GM18511 (cell line): ENCODE measurements at regions not wholly inside any gene's neighbourhood (a gene's known extent, or its start where the extent isn't known, plus 50 kb on each side); places are given as distances from the start of the nearest gene placed in this dataset.

Experiments
- ATAC-seq: cut with Tn5 transposase; IDR thresholded peaks from one replicate; pipeline ENCODE4 v1.9.1; 2021; ENCODE audit warnings: mild to moderate bottlenecking, moderate library complexity; ENCODE audit not compliant: unreplicated experiment

DNA sequence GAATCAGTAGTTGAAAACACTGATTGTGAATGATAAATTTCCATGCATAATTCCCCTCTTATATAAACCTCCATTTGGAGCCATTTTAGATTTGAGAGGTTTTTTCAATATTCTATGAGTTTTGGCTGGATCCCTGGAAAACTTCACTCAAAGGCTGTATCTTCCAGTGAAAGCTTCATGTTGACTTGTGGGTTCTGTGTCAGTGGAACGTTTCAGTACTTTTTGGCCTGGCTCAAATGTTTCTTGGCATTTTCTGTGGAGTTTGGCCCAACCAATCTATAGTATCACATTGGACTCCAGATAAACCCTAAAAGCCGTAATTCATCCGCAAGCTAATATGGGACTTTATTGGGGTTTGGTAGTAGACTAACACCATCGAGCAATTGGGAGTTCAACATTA lies 172.6 kb upstream of the PRPS1L1 start:
- ATAC-seq, result no peak

DNA sequence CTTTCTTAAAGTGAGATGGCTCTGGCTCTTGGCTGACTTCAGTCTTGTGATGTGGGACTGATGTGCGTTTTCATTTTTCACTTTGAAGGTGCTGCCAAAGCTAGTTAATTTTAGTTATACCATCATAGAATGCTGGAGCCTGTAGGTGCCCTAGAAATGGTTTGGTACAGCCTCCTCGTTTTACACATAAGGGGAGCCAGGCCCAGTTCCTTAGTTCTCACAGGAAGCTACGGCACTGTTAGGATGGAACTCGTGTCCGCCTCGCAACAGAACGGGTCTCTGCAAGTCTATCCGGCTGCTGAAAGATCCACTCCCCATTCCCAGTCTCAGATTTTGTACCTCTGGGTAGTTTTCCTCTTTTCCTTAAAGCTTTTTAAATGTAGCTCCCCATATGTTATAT lies 173.2 kb upstream of the PRPS1L1 start:
- no peak for ATAC-seq

DNA sequence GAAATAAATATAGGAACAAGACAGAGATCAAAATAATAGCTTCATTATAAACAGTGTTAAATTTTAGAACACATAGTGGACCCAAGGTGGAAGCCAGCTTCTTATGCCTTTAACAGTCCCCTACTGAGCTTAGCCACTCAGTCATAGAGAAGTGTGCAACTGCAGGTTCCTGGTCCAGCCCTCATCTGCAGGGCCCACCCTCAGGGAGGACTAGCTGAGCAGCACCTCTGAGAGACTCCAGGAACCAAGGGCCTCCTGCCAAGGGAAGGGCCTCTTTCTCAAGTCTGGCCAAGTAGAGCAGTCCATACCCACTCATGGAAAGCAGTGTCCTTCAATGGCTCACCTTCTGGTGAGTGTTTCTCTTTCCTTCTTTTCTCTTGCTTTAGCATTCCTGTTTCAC lies 173.7 kb upstream of the PRPS1L1 start:
- no peak for ATAC-seq

DNA sequence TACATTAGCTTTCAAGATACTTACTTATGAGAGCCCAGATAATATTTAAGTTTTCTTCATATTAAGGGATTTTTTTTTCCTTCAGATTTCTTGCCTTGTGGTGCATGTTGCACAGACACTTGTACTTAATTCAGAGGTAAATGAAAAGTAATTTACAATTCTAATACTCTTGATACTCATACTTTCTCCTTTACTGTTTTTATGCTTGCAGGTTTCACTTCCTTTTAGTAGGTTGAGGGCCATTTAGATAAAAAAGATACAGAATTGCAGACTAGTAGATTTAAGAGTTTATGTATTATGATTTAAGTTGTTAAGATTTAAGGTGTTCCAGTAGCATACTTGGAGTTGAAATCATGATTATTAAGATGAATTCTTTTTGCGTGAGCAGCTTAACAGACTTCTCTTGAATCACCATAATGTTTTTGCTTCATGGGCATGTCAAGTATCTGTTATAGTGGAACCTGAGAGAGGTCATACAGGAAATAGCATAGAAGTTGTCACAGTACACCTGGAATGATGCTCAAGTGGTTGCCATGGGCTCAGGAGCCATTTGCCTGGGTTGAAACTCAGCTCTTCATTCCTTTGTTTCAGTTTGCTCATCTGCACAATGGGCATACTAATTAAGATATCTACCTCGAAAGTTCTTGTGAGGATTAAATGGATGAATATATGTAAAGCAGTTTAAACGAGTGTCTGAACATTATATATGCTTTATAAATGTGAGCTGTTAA lies 174.8 kb upstream of the PRPS1L1 start:
- ATAC-seq, result peak; percentile 82

DNA sequence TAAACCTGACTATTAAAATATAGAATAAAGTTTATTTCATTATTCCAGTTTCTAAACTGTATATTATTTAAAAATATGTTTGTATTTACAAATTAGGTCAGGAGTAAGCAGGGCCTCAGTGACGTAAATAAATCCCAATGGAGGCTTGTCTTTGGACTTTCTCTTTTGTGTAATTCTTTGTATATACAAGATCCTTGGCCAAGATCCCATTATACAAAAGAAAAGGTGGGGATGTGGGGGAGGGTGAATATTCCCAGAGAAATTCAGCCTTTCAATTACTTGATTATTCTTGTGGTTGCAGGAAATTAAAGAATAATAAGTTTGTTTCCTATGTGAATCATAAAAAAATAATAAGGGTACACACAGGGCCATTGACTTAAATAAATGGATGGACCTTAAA lies 178.7 kb upstream of the PRPS1L1 start:
- ATAC-seq, result no peak

DNA sequence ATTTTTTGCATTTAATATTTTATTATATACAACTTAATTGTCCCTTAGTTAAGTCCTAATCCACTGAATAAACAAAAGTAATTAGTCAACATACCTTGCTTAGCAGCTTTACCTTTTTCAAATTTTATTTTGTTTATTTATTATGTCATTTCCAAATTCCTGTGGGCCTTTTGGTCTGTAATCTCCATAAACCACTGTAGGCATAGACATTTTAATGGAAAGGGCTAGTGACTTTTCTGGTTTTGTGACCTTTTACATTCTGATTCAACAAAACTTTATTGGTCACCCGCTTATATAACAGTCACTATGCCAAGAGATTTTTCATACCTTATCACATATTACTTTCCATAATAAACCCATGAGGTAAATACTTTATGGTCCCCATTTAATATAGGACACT lies 181.3 kb upstream of the PRPS1L1 start:
- no peak for ATAC-seq

DNA sequence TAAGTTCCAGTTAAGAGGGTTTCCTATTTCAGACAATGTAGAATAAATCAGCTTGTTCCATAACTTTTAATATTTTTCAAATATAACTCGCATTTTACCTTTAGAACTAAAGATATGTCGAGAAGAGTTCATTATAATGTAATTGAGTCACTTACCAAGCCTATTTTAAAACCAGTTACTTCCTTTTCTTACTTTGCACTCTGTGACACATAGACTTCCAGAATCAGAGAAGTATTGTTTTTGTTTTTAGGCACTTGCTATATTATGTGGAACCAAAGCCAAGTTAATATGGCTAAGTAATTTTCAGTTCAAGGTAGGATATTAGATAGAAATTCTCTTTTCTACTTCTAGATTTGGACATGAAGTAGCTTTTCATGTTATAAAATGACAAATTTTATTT lies 182.7 kb upstream of the PRPS1L1 start:
- ATAC-seq, result no peak

DNA sequence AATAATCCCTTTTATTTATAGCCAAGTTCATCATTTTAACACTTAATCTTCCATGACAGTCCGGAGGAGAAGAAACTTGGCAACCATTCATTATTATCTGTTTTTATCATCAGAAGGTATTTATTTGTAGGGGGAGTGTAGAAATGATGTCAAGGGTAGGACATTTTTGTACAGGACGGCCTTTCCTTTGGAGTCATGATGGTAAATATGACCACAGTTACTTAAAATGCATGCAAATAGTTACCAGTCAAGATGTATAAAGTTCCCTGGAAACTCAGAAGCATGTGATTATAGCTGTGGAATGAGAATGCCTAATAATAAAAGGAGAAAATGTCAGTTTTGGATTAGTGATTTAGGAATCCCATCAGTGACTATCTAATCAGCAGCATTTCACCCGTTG lies 183.1 kb upstream of the PRPS1L1 start:
- no peak for ATAC-seq

DNA sequence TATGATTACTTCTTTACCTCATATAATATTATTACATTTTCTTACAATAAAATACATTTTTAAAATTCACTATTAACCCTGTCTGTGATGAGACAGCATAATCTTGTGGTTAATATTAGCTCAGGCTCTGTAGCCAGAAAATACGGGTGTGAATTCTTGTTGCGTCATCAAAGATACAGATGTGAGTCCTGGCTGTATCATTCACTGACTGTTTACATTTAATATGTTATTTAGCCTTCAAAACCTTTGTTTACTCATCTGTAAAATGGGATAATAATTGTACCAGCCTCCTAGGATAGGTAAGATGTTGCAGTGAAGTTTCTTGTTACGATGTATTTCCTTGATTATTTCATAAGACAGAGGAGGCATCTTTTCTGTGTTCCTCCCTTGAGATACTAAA lies 184.7 kb upstream of the PRPS1L1 start:
- ATAC-seq, result no peak

DNA sequence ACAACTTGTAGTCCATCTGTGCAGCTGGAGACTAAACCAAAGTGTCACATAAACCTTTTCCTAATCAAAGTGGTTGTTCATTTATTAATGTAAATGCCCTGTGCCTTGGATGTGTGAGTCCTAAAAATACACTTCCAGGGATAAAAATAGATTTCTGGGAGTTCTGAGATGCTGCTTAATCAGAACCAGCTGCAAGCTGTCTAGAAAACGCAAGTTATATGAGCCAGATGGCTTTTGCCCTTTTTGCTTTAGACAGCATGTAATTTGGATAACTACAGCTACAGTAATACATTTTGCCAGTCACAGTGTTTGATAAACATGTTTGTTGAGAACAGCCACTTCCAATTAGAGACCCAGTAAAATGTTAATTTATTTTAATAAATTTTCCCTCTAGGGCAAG lies 185.1 kb upstream of the PRPS1L1 start:
- no peak for ATAC-seq

DNA sequence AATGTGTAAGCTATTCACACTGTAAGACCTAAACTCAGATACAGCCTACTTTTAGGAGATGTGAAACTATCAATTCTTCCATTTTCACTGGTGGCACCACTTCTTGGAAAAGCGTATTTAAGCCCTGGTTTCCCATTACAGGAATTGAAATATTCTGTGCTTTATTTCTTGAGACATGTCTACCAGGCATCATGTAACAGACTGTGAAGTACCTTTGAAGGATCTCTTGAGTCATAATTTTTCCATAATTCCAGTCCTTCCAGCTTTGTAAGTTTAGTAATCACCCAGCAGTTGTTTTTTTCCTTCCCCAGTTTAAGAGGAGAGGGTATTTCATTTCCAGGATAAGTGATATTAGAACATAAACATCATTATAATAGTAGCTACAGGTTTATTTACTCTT lies 186.0 kb upstream of the PRPS1L1 start:
- no peak for ATAC-seq

DNA sequence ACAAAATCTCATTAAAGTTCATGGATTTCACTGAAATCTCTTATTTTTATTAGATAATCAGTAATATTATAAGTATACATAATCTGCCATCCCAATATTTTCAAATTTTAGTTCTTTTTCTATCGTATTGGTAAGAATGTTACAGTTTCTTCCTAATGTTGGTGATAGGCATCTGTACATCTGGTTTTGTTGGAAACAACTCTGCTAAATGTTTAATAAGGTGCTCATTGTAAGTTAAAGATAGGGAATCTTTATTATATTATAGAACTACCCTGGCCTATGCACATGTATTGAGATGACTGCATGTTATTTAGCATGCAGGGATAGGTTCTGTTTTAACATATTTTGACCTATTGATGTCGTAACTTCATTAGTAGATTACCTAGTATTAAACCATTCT lies 188.6 kb upstream of the PRPS1L1 start:
- no peak for ATAC-seq

DNA sequence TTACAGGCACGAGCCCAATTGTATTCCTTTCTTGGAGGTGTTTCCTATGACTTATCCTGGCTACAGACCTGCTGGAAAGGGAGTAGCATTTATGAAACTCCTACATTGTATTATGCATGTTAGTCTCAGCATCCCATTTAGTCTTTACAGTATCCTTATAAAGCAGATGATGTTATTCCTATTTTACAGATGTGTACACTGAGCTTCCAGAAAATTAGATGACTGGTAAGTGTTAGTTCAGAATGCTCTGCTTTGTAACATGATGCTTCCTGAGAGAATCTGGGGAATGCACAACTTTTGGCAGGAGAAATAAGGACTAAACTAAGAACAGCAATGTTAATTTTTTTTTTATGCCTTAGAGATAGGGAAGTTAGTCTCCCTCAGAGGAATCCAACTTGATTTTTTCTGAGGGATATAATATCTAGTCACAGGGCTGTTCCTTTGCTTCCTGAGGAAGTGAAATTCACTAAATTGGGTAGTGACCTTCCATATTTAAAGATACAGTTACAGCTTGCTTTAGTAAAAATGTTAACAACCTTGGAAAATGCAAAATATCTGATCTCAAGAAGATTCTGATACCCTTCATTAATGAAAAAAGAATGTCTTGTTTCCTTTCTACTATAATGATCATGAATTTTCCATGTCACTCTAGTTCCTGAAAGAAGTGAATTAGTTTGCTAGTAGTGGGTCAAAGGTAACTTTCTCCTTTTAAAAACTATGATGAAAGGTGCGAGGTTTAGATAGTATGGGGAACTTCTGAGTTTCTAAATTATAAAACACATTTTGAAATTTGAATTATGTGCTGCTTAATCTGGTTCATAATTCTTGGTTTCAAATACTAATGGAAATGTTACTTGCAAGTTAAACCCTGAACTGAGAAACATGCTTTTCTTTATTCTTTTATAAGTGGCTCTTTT lies 194.0 kb upstream of the PRPS1L1 start:
- no peak for ATAC-seq

DNA sequence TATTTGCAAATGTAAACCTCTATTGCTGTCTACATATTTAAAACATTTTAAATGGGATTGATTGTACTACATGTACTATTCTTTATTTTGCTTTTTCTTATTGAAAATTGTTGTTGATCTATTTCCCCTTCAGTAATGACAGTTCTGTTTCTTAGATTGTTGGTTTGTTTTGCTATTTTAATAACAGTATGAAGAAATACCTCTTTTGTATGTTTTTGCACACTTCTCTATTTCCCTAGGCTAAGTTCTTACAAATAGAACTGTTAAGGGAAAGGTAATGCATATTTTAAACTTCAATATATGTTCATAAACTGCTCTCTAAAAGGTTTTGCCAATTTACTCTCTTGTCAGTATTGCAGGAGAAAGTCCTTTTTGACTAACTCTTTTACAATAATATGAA lies 195.0 kb upstream of the PRPS1L1 start:
- no peak for ATAC-seq

DNA sequence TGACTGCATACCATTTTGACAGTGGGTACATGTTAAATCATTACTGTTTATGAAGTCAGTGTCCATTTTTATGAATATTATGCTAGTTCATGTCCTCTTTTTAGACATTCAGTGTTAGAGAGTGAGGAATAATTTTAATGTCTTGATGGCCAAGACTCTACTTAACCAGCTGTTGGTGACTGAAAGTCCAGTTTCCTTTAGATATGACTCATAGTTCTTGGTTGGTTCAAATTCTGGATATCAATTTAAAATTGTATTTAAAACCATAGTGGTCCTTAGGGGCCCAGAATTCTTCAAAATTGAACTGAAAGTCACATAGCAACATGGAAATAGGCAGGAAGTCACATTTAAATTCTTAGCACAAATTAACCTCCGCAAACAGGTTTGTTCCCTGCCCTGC lies 196.5 kb upstream of the PRPS1L1 start:
- no peak for ATAC-seq

DNA sequence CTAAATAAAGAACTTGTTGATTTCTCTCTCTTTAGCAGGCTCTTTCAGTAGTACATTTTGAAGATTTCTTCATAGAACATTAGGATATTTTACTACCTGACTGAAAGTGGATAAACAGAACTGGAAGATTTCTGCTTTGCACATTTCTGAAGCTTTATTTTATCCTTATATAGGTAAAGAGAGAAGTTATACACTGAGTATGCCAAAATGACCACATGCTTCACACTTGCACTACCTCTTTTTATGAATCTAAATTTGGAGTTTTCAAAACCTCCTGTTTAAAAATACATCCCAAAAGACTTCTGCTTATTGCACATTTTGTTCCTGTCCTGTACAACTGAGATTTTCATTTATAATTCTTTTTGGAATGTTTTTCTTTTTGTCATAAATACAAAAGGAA lies 197.4 kb upstream of the PRPS1L1 start:
- ATAC-seq, result peak; percentile 53

DNA sequence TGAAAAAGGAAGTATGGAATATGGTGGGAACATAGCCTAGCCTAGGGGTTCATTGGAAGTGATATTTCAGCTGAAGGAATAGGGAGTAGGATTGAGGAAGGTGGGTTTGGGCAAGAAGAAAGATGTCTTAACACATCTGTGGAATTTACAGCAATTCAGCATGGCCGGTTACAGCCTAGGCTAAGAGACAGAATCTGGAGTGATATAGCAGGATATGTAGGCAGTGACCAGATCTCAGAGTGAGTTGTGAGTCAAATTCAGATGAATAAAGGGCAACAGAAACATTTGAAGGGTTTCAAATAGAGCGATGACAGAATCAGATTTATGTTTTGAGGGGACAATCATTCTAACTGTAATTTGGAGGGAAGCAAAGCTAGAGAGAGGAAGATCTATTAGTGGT lies 199.0 kb upstream of the PRPS1L1 start:
- no peak for ATAC-seq

DNA sequence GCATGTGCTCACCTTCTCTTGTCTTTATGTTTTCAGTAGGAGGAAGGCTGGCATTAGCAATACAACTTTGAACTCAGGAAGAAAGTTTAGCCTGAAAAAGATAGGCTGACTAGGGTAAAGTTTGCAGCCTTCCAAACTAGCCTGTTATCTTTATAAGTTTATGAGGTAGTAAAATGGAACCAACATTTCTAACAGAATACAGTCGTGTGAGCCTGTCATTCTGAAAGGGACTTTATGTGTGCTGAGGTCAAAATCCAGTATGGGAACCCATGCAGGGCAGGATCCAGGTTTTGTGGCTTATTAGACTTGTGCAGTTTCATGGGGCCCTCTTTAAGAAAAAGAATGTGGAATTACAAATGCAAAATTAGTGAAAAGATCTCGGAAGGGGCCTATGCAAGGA lies 201.0 kb upstream of the PRPS1L1 start:
- ATAC-seq, result no peak

DNA sequence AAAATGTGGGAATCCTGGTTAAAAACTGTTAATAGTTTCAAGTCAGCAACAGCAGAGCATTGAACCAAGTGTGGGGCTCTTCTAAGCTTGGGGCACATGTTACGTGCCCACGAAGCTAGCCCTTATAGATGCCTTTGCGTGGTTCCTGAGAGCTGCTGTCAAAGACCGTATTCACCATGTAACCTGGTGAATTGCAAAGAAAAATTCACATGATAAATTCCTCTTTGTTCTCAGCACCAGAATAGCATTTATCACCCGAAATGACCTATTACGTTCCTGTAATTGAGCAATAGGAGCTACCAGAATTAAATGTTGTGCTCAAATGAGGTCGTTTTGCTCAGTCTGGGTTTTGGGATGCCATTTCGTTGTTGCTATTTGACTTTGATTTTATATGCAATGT lies 202.6 kb upstream of the PRPS1L1 start:
- ATAC-seq, result no peak

DNA sequence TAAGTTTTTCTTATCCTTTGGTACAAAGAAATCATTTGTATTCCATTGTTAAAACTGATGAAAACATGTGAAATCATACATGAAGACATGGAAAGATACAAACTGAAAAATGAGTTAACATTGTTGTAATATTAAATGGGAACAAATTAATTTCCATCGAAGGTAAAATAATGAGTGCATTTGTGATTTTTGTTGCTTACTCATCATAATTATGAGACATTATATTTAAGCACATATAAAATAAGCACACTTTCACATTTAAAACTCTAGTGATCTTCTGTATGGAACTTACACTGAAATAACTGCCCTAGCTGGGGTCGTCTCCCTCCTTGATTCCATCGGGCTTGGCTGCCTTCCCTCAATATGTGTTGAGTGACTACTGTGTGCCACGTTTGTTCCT lies 204.2 kb upstream of the PRPS1L1 start:
- ATAC-seq, result no peak

DNA sequence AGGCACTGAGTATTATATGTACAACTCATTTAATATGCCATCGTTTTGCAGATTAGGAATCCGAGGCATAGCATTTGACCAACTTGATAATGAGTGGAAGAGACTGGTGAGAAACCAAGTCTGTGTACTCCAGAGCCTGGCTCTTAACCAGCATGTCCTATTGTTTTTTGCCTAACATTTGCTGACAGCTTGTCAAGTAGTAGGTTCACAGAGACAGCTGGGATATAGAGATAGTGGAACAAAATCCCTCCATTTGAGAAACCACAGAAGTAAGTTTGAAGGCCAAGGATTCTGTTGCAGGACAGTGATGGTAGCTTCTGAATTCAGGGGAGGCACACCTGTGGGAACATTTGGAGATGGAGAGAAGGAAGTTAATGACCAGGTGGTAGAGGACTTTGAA lies 206.9 kb upstream of the PRPS1L1 start:
- ATAC-seq, result no peak

DNA sequence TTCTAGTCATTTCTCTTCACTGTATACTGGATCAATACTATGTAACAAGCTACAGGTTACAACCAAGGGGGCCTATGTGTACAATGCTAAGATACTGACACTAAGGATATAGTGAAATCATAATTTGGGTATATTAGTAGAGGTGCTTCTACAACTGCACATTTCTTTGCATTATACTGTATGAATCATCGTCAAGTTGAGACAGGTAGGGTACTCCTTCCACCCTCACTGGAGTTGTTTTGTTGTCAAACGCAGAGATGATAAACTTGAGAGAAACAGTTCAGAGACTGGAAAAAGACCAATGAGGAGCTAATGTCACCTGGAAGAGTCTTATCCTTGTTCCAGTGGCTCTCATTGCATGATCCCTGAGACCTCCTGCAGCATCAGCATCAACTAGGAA lies 208.2 kb upstream of the PRPS1L1 start:
- no peak for ATAC-seq
